ENCODE measurements at regions not wholly inside any gene's neighbourhood (a gene's known extent, or its start where the extent isn't known, plus 50 kb on each side); places are given as distances from the start of the nearest gene placed in this dataset.

DNA sequence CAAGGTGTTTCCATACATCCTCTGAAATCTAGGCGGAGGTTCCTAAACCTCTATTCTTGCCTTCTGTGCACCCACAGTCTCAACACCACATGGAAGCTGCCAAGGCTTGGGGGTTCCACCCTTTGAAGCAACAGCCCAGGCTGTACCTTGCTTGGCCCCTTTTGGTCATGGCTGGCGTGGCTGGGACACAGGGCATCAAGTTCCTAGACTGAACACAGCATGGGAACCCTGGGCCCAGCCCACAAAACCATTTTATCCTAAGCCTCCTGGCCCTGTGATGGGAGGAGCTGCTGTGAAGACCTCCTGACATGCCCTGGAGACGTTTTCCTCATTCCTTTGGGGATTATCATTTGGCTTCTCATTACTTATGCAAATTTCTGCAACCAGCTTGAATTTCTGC, 739.0 kb upstream of the NECTIN3 start:
- Histone ChIP-seq H3K4me1 (ENCODE audit: insufficient read depth) (no peaks in the 10 kb centered on the region), H3K9me2 (replicated peaks; ENCODE audit: insufficient read depth) (no peaks in the 10 kb centered on the region), H3K4me3 (no peak overlapping the region), H3K27me3 (no peaks in the 10 kb centered on the region), H3K27ac (no peak overlapping the region), H3K4me2 (no peak overlapping the region), H3K36me3 (replicated peaks; ENCODE audit: insufficient read depth, low read depth) (no peaks in the 10 kb centered on the region), H3K79me2 (no peaks in the 10 kb centered on the region), H3K9me3 (ENCODE audit: low read depth) (no peaks in the 10 kb centered on the region), H2AFZ (no peak overlapping the region), H4K20me1 (ENCODE audit: insufficient read depth, poor library complexity, severe bottlenecking) (no peaks in the 10 kb centered on the region)
- TF ChIP-seq EZH2phosphoT487 (IDR thresholded peaks at IDR 0.05; ENCODE audit: low read depth, severe bottlenecking, unreplicated experiment) (no peak), EZH2 (IDR thresholded peaks at IDR 0.05; ENCODE audit: borderline replicate concordance) (no peak)
- TF ChIP-seq, protein P1, sequence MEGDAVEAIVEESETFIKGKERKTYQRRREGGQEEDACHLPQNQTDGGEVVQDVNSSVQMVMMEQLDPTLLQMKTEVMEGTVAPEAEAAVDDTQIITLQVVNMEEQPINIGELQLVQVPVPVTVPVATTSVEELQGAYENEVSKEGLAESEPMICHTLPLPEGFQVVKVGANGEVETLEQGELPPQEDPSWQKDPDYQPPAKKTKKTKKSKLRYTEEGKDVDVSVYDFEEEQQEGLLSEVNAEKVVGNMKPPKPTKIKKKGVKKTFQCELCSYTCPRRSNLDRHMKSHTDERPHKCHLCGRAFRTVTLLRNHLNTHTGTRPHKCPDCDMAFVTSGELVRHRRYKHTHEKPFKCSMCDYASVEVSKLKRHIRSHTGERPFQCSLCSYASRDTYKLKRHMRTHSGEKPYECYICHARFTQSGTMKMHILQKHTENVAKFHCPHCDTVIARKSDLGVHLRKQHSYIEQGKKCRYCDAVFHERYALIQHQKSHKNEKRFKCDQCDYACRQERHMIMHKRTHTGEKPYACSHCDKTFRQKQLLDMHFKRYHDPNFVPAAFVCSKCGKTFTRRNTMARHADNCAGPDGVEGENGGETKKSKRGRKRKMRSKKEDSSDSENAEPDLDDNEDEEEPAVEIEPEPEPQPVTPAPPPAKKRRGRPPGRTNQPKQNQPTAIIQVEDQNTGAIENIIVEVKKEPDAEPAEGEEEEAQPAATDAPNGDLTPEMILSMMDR (IDR thresholded peaks at IDR 0.05; ENCODE audit: poor library complexity) = no peak
- 83% methylated on average over 3 of the region's 3 CpGs for WGBS (ENCODE audit: low lambda C conversion rate, missing lambda C conversion rate)
- no peak for DNase-seq (ENCODE audit: low spot score)

DNA sequence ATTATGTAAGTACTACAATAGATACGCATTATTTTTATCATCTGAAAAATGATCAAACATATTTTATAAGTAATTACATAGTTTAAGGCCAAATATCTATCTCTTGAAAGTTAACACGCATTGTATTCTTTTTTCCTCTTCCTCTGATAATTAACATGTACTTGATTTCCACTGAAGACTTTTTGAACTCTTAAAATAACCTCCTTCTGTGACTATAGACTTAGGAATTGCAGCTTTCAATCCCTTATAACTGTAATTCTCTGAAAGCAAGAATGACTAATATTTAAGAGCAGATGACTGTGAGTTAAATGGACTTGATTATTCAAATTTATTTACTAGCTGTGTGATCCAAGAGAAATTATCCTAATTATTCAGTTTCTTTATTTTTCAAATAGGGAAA, 730.6 kb upstream of the NECTIN3 start:
- TF ChIP-seq, protein P1 (IDR thresholded peaks at IDR 0.05; ENCODE audit: poor library complexity) = no peak
- no peak for TF ChIP-seq EZH2phosphoT487 (IDR thresholded peaks at IDR 0.05; ENCODE audit: low read depth, severe bottlenecking, unreplicated experiment)
- TF ChIP-seq EZH2 (IDR thresholded peaks at IDR 0.05; ENCODE audit: borderline replicate concordance) = no peak
- Histone ChIP-seq H3K27me3 (no peaks in the 10 kb centered on the region), H4K20me1 (ENCODE audit: insufficient read depth, poor library complexity, severe bottlenecking) (no peaks in the 10 kb centered on the region), H3K79me2 (no peaks in the 10 kb centered on the region), H3K4me1 (ENCODE audit: insufficient read depth) (peaks cover 7% of the 10 kb centered on the region), H3K36me3 (replicated peaks; ENCODE audit: insufficient read depth, low read depth) (no peaks in the 10 kb centered on the region), H3K9me2 (replicated peaks; ENCODE audit: insufficient read depth) (no peaks in the 10 kb centered on the region), H2AFZ (no peak overlapping the region), H3K4me3 (no peak overlapping the region), H3K4me2 (no peak overlapping the region), H3K27ac (no peak overlapping the region), H3K9me3 (ENCODE audit: low read depth) (no peaks in the 10 kb centered on the region)
- no peak for DNase-seq (ENCODE audit: low spot score)
- WGBS (ENCODE audit: low lambda C conversion rate, missing lambda C conversion rate) = 96% methylated on average over 2 of the region's 2 CpGs

DNA sequence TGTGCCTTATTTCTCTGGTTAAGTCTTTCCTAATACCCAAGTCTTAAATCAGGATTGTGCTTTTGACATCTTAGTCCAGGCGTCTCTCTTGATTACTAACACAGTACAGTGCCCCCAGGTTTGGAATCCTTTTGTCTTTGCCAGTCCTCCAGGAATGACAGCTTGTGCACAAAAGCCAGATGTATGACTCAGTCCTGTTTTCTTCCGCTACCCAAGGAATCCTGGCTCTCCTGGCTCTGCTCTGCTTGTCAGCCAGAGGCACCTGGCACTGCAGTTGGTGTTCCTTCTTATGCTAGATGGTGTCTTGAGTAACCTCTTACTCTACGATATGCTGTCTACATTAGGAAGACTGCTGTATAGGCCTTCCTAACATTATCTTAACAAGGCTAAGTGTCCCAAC, 728.2 kb upstream of the NECTIN3 start:
- no peak overlapping the region for H3K4me3 ChIP-seq
- no peaks in the 10 kb centered on the region for H4K20me1 ChIP-seq (ENCODE audit: insufficient read depth, poor library complexity, severe bottlenecking)
- no peaks in the 10 kb centered on the region for H3K36me3 ChIP-seq (replicated peaks; ENCODE audit: insufficient read depth, low read depth)
- H3K27me3 ChIP-seq = no peaks in the 10 kb centered on the region
- H2AFZ ChIP-seq = no peak overlapping the region
- peak; percentile 39 for DNase-seq (ENCODE audit: low spot score)
- no peaks in the 10 kb centered on the region for H3K79me2 ChIP-seq
- no peak overlapping the region for H3K4me2 ChIP-seq
- H3K4me1 ChIP-seq (ENCODE audit: insufficient read depth) = peaks cover 7% of the 10 kb centered on the region
- no peaks in the 10 kb centered on the region for H3K9me2 ChIP-seq (replicated peaks; ENCODE audit: insufficient read depth)
- TF ChIP-seq, protein P1 (IDR thresholded peaks at IDR 0.05; ENCODE audit: poor library complexity) = no peak
- TF ChIP-seq EZH2 (IDR thresholded peaks at IDR 0.05; ENCODE audit: borderline replicate concordance) (no peak), EZH2phosphoT487 (IDR thresholded peaks at IDR 0.05; ENCODE audit: low read depth, severe bottlenecking, unreplicated experiment) (no peak)
- 62% methylated on average over 3 of the region's 3 CpGs for WGBS (ENCODE audit: low lambda C conversion rate, missing lambda C conversion rate)
- H3K9me3 ChIP-seq (ENCODE audit: low read depth) = no peaks in the 10 kb centered on the region
- no peak overlapping the region for H3K27ac ChIP-seq

DNA sequence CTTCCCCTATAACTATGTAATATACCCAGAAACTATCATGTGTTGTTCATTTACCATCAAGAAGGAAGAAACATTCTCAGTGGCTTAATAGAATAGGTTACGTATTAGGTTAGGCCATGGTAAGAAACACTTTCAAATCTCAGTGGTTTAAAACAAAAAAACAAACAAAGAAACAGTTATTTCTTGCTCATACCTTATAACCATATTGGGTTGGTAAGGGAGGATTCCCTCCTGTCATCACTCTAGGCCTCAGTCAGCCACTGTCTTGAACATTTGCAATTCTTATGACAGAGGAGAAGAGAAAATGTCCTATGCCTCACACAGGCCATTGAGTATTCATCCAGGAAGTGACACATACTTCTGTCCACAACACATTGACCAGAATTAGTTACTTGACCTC, 727.7 kb upstream of the NECTIN3 start:
- Histone ChIP-seq H3K4me2 (no peak overlapping the region), H3K79me2 (no peaks in the 10 kb centered on the region), H3K9me2 (replicated peaks; ENCODE audit: insufficient read depth) (no peaks in the 10 kb centered on the region), H2AFZ (no peak overlapping the region), H3K36me3 (replicated peaks; ENCODE audit: insufficient read depth, low read depth) (no peaks in the 10 kb centered on the region), H3K27me3 (no peaks in the 10 kb centered on the region), H3K9me3 (ENCODE audit: low read depth) (no peaks in the 10 kb centered on the region), H4K20me1 (ENCODE audit: insufficient read depth, poor library complexity, severe bottlenecking) (no peaks in the 10 kb centered on the region), H3K27ac (peak overlapping the region; percentile 66), H3K4me3 (no peak overlapping the region), H3K4me1 (ENCODE audit: insufficient read depth) (peaks cover 7% of the 10 kb centered on the region)
- no peak for TF ChIP-seq EZH2 (IDR thresholded peaks at IDR 0.05; ENCODE audit: borderline replicate concordance)
- TF ChIP-seq EZH2phosphoT487 (IDR thresholded peaks at IDR 0.05; ENCODE audit: low read depth, severe bottlenecking, unreplicated experiment) = no peak
- TF ChIP-seq, protein P1 (IDR thresholded peaks at IDR 0.05; ENCODE audit: poor library complexity) = no peak
- 93% methylated on average over 1 of the region's 1 CpG for WGBS (ENCODE audit: low lambda C conversion rate, missing lambda C conversion rate)
- DNase-seq (ENCODE audit: low spot score) = no peak
